HG03108 (cell line): ENCODE measurements at regions not wholly inside any gene's neighbourhood (a gene's known extent, or its start where the extent isn't known, plus 50 kb on each side); places are given as distances from the start of the nearest gene placed in this dataset.

Experiments
- ATAC-seq: cut with Tn5 transposase; IDR thresholded peaks from one replicate; pipeline ENCODE4 v1.9.1; 2021; ENCODE audit warnings: moderate library complexity; ENCODE audit not compliant: unreplicated experiment

GRCh38 chrX:2608638-2609430 is 82.3 kb upstream of the CD99 start:
- peak; percentile 94 for ATAC-seq

DNA sequence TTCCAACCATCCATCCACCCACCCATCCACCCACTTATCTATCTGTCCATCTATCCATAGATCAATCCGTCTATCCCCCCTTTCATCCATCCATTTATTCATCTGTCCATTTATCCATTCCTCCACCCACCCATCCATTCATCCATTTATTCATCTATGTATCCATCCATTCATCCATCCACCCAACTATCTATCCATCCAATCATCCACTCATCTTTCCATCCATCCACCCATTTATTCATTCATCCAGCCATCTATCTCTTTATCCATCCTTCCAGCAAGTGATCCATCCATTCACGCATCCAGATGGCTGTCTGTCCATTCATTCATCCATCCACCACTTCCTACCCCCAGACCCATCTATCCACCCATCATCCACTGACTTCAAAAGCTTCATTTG is 84.0 kb upstream of the CD99 start:
- no peak for ATAC-seq

DNA sequence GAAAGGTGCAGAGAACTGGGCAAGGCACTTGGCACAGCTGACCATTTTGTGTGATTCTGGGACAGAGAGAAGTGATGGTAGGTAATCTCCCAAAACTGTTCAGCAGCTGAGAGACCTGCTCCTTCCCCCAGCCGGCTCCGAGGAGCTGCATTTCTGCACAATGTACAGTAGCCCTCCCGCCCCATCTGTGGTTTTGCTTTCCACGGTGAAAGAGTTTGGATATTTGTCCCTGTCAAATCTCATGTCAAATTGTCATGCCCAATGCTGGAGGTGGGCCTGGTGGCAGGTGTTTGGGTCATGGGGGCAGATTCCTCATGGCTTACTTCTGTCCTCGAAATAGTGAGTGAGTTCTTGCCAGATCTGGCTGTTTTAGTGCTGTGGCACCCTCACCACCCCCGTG is 90.5 kb upstream of the CD99 start:
- no peak for ATAC-seq

DNA sequence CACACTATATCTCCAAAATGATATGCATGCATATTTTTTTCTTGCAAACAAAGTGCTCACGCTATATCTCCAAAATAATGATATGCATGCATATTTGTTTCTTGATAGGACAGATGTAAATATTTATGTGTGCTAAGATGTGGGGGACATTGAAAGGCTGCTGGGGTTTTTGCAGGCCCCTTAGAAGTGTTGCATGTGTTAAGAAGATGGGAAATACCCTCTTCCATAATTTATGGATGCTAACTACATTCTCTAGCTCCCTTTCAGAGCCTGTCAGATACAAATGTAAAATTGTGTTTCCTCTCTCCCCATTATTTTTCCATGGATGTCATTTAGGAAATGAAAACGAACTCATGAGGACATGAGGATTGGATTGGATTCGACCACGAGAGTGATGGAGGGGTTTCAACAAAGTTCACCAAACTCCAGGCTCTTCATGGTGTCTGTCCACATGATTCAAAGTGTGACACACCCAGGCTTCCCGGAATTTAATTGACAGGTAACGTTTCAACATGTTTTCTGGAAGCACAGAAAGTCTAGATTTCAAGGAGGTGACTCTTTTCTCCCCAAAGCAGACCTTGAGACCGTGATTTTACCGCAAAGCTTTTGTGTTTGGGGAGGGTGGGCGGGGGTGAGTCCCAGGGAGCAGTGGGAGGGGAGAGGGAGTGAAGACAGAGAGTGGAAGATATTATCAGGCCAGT is 94.4 kb upstream of the CD99 start:
- ATAC-seq, result no peak

DNA sequence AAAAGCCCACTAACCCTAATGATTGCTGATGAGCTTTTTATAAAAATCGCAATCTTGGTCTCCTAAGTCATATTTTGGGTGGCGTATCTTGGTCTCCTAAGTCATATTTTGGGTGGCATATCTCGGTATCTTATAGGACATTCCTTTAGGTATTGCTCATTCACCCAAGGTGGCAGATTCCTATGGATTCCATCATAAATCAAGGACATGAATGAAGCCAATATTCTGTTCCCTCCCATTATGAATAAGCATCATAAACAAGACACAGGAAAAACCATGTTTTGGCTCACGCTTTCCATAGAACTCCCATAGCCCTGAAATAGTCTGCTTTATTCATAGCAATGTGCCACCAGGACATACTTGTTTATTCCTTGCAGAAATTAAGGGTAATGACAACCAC is 95.0 kb upstream of the CD99 start:
- ATAC-seq, result no peak

DNA sequence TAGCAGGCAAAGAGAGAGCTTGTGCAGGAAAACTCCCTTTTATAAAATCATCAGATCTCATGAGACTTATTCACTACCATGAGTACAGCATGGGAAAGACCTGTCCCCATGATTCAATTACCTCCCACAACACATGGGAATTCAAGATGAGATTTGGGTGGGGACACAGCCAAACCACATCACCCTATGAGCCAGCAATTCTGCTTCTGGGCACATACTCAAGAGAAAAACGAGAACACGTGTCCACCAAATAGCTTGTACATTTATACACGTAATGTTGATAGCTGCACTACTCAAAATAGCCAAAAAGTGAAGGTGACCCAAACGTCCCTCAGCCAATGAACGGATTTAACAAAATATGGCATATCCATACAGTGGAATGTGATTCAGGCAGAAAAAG is 94.5 kb upstream of the DHRSX start:
- no peak for ATAC-seq

GRCh38 chrX:2594491-2594890 is 93.7 kb upstream of the DHRSX start:
- ATAC-seq, result no peak

DNA sequence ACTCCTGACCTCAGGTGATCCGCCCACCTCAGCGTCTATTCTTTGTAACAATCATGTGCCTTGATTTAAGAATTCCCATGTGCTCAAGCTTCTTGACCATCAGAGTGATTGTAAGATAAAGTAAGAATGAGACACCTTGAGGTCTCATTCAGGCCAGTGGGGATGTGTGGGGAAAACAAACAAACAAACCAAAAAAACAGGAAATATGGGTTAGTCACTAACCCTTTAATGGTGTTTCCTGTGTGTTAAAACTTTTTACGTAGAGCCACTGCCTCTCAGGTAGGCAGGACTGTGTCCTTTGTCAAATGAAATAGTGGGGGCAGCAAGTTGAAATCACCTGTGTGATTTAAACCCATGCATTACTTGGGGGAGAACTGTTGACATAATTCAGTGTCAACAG is 91.5 kb upstream of the DHRSX start:
- ATAC-seq, result no peak

GRCh38 chrX:2589186-2590020 is 88.6 kb upstream of the DHRSX start:
- ATAC-seq, result no peak

- no peak for ATAC-seq
Observed at GRCh38 chrX:2588049-2588448, 87.3 kb upstream of the DHRSX start.

DNA sequence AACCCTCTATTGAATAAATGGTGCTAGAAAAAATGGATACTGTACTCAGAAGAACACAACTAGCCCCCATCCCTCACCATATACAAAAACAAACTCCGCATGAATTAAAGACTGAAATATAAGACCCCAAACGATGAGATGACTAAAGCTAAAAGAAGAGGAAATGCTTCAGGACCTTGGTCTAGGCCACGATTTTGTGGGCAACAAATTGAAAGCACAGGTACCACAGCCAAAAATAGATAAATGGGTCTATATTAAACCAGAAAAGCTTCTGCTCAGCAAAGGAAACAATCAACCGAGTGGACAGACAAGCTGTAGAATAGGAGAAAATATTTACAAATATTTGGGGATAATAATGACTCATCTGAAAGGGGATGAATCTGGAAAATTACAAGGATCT is 86.4 kb upstream of the DHRSX start:
- no peak for ATAC-seq

DNA sequence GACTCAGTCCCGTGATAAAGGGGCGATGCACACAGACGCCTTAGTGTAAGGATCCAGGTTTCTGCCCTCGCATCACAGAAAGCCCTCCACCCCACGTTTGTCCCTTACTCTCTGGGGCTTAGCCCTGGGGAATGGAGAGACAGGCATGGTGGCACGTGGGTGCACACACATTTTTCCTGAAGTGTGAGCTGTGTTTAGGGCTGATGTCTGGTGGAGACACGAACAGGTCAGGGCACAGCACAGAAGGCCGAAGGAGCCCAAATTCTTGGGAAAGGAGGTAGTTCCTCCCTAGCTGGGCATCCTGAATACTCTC is 84.3 kb upstream of the DHRSX start:
- no peak for ATAC-seq

DNA sequence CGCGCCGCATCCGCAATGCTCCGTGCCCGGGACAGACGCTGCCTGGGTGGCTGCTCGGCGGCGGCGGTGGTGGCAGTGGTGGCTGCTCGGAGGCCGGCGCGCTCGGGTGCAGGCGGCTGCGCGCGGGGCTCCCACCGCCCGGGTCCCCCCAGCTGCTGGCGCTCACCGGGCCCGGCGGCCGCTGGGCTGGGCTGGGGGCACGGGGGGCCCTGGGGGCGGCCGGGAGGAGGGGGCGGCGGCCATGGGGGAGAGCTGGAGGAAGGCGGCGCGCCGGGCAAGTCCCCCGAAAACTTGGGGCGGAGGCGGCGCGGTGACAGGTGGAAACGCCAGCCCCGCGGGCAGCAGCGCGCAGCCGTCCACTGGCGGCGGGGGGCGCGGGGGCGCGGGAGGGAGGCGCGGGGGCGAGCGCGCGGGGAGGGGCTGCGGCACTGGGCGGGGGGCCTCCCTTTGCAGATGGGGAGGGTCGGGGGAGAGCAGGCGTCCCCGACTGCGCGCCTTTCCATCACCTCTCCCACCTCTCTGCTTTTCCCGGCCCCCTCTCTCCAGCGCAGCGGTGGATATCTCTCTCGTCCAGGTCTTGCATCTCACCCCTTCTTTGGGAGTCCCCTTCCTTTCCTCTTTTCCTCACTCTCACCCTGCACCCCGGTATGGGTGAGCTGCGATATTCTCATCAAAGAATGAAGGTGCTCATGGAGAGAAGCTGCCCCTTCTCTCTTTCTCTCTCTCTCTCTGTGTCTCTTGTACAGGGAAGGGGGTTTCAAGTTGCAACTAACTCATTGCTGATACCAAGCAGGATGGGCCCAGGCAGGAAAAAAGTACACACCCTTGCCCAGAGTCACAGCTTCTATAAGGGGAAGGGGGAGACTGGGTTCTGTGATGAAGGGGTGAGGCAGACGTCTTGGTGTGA is 83.7 kb upstream of the DHRSX start:
- no peak for ATAC-seq

DNA sequence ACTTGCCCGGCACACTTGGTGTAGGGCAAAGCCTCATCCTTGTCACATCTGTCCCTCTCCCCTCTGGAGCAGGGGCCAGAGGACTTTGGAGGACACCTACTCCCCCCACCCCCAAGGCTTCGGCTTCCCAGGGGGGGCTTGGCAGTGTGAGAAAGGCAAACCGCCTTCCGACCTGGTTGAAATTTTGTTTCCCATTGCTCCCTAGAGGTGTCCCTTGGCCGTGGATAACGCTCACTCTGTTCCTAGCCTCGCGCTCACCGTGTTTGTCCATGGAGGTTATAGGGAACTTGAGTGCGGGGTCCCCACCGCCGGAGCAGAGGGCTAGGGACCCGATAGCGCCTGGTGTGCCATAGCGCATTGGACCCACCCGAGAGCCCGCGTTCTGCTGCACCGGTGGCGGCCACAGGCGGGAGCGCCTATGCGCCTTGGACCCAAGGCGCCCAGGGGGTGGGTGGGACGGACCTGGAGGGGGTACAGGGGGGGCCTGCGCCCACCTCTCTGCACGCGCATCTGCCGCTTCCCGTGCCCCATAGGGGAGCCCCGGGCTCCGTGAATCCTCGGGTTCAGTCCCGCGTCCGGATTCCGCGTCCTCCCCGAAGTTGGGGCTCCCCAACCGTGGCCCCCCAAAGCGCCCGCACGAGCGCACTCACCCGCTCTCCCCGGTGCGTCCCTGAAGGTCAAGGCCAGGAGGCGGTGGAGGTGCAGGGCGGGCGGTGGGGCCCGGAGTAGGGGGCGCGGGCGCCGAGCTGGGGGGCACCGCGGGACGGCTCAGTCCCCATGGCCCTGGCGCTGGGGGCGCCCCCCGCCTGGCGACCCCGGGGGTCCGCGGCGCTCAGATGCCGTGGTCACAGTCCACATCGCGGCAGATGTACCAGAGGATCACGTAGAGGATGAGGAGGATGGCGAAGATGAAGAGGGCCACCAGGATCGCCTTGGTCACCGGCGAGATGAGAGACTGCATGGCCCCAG is 82.7 kb upstream of the DHRSX start:
- ATAC-seq, result no peak

- no peak for ATAC-seq
Observed at GRCh38 chrX:2582667-2583066, 81.9 kb upstream of the DHRSX start.

DNA sequence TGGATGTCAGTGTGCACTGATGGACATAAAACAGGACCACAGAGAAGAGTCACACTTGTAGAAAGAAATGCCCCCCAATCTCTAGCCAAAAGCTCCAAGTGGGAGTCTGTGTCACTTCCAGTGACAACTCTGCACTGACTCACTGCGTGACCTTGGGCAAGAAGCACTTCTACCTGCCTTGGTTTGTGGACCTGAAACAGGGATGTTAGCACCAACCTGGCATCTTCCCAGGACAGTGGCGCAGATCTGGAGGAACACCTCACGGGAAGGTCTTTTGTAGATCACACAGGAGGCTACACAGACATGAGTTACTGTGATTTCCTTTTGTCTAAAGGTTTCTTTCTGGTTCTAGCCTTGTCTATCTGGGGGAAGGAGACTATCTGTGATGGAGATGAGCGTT is 80.5 kb upstream of the DHRSX start:
- no peak for ATAC-seq

DNA sequence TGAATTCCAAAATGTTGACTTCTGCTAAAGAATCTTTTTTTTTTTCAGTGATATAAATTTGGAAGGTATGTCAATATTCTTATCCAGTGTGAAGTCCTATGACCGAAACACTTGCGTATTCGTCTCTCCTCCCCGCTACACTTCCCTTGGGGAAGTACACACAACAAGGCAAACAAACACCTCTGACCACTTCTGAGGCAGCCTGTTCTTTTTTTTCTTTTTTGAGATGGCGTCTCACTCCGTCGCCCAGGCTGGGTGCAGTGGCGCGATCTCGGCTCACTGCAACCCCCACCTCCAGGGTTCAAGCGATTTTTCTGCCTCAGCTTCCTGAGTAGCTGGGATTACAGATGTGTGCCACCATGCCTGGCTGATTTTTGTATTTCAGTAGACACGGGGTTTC is 78.1 kb upstream of the DHRSX start:
- no peak for ATAC-seq

DNA sequence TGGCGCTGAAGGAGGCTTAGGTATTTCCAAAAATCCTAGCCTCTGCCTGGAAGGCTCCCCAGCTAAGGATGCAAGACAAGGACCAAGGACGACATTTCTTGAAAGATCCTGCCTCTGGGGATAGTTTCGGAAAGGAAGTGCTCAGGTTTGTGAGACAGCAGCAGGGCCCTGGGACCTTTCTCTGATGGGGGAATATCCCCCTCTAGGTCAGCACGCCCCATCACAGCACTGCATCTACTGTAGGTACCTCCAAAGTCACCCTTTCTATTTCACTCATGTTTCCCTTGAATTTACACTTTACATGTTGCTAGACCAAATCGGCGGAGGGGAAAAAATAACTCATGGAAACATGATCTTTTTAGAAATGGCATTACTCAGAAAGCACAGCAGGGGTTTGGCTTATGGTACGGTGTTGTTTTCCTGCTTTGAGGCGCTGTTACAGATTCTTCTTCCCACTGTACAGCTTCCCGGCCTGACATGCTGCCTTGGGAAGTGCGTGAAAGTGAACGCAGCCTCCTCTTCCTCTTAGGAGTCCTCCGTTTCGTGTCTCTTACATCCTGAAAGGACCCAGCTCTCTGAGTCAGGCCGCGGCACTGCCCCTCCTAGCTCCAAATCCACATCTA is 77.2 kb upstream of the DHRSX start:
- no peak for ATAC-seq

DNA sequence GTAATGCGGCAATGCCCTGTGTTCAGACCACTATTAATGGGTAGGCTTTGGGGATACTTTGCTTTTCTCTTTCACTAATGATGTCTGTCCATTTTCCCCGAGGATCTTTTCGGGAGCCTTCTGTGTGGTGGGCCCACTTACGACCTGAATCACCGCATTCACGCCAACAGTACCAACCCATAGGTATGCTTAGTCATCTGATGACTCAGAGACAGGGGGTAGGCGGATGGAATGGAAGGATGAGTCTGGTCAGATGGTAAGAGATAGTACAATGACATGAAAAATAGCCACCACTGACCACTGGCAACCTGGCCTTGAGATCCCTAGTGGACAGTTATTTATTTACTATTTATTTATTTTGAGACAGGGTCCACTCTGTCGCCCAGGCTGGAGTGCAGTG is 76.0 kb upstream of the DHRSX start:
- ATAC-seq, result no peak
